ENCODE measurements at regions not wholly inside any gene's neighbourhood (a gene's known extent, or its start where the extent isn't known, plus 50 kb on each side); places are given as distances from the start of the nearest gene placed in this dataset.

DNA sequence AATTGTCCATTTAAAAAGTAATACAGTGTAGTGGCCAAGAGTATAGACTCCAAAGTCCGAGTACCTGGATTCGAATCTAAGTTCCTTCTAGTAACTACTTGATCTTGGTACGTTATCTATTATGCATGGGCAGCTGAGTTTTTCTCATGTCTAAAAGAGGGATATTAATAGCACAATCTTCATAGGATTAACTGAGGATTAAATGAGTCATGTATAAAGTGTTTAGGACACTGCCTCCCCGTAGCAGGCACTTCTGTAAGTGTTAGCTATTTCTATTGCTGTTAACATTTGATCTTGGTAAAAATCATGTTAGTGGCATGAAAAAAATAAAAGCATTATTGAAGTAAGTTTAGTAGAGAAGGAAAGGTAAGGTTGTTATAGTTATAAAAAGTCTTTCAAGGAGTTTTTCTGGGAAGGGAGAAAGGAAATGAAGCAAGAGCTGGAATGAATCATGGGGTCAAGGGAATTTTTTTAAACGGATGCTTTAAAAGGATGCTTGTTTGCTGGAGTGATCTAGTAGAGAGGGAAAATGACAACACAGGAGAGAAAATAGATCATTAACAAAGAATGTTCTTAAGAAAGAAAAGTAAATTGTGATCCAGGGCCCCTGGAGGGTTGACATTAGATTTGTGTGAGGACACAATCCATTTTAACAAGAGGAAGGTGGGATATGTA is 502.2 kb upstream of the USP15 start:
- TF ChIP-seq YY1 (IDR thresholded peaks at IDR 0.05; ENCODE audit: low read depth, low read length) (no peak), SIX5 (IDR thresholded peaks at IDR 0.05; ENCODE audit: low read depth, low read length) (no peak), EZH2 (IDR thresholded peaks at IDR 0.05; ENCODE audit: low read depth, low read length, severe bottlenecking) (no peak), TEAD4 (IDR thresholded peaks at IDR 0.05; ENCODE audit: low read depth, low read length) (no peak), GABPA (IDR thresholded peaks at IDR 0.05; ENCODE audit: borderline replicate concordance, insufficient read depth, low read length) (no peak), POLR2A (IDR thresholded peaks at IDR 0.05; ENCODE audit: control extremely low read depth in 1 of 2, low read depth in 2 of 2, low read length in 2 of 2) (no peak), RFX5 (IDR thresholded peaks at IDR 0.05; ENCODE audit: borderline replicate concordance, low read depth, low read length) (no peak), JUN (IDR thresholded peaks at IDR 0.05; ENCODE audit: low read depth, low read length) (no peak), EP300 (IDR thresholded peaks at IDR 0.05; ENCODE audit: borderline replicate concordance in 1 of 2, low read depth in 2 of 2, low read length in 2 of 2) (no peak), MAFK (IDR thresholded peaks at IDR 0.05; ENCODE audit: low read depth, low read length) (no peak), TAF7 (optimal IDR thresholded peaks at IDR 0.05; ENCODE audit: borderline replicate concordance, low read depth, low read length) (no peak)
- TF ChIP-seq, protein P1, sequence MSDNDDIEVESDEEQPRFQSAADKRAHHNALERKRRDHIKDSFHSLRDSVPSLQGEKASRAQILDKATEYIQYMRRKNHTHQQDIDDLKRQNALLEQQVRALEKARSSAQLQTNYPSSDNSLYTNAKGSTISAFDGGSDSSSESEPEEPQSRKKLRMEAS (IDR thresholded peaks at IDR 0.05): no peak
- TF ChIP-seq, protein P2, sequence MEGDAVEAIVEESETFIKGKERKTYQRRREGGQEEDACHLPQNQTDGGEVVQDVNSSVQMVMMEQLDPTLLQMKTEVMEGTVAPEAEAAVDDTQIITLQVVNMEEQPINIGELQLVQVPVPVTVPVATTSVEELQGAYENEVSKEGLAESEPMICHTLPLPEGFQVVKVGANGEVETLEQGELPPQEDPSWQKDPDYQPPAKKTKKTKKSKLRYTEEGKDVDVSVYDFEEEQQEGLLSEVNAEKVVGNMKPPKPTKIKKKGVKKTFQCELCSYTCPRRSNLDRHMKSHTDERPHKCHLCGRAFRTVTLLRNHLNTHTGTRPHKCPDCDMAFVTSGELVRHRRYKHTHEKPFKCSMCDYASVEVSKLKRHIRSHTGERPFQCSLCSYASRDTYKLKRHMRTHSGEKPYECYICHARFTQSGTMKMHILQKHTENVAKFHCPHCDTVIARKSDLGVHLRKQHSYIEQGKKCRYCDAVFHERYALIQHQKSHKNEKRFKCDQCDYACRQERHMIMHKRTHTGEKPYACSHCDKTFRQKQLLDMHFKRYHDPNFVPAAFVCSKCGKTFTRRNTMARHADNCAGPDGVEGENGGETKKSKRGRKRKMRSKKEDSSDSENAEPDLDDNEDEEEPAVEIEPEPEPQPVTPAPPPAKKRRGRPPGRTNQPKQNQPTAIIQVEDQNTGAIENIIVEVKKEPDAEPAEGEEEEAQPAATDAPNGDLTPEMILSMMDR (IDR thresholded peaks at IDR 0.05; ENCODE audit: control extremely low read depth in 1 of 3, insufficient read depth in 1 of 3, low read depth in 1 of 3, low read length in 3 of 3): no peak
- TF ChIP-seq, protein P3, sequence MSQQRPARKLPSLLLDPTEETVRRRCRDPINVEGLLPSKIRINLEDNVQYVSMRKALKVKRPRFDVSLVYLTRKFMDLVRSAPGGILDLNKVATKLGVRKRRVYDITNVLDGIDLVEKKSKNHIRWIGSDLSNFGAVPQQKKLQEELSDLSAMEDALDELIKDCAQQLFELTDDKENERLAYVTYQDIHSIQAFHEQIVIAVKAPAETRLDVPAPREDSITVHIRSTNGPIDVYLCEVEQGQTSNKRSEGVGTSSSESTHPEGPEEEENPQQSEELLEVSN (IDR thresholded peaks at IDR 0.05): no peak
